SK-N-SH (cell line): ENCODE measurements at regions not wholly inside any gene's neighbourhood (a gene's known extent, or its start where the extent isn't known, plus 50 kb on each side); places are given as distances from the start of the nearest gene placed in this dataset.

ENCODE experiments used
- GATA2 ChIP-seq: sonication (generic); formaldehyde crosslinking; IDR thresholded peaks from 2 replicates; pipeline ENCODE4 v1.5.0; 2020; ENCODE audit warnings: mild to moderate bottlenecking, missing genetic modification reagents
- NFIC ChIP-seq: IDR thresholded peaks from 2 replicates; pipeline ENCODE4 v1.4.0; 2012; ENCODE audit warnings: borderline replicate concordance
- POLR2AphosphoS5 ChIP-seq: IDR thresholded peaks from 2 replicates; pipeline ENCODE4 v1.6.1; 2012; ENCODE audit warnings: low read depth, low read length
- REST ChIP-seq: IDR thresholded peaks from 2 replicates; pipeline ENCODE4 v1.6.1; 2012; ENCODE audit warnings: mild to moderate bottlenecking, low read depth, low read length, moderate library complexity
- RFX5 ChIP-seq: IDR thresholded peaks from 2 replicates; pipeline ENCODE4 v1.6.1; 2012; ENCODE audit warnings: mild to moderate bottlenecking, improper control_type of control experiment, low read length
- SMC3 ChIP-seq: IDR thresholded peaks from 2 replicates; pipeline ENCODE4 v1.6.1; 2012; ENCODE audit warnings: low read depth, low read length, improper control_type of control experiment
- TEAD4 ChIP-seq: IDR thresholded peaks from 2 replicates; pipeline ENCODE4 v1.4.0; 2012; ENCODE audit warnings: mild to moderate bottlenecking, borderline replicate concordance; ENCODE audit not compliant: insufficient read depth
- TF ChIP-seq, protein P1 (sequence below): fragments of 200-600 bp; sonication (generic); IDR thresholded peaks from 2 replicates; pipeline ENCODE4 v1.6.1; 2017; ENCODE audit warnings: antibody characterized with exemption, mild to moderate bottlenecking, moderate library complexity

GRCh38 chr1:189432753-189433152 lies 1044.9 kb downstream of the BRINP3 start:
- TF ChIP-seq POLR2AphosphoS5 (no peak), SMC3 (no peak), TEAD4 (no peak), GATA2 (CRISPR knock-in tag) (no peak), NFIC (no peak), REST (no peak), RFX5 (no peak)
- TF ChIP-seq, protein P1, sequence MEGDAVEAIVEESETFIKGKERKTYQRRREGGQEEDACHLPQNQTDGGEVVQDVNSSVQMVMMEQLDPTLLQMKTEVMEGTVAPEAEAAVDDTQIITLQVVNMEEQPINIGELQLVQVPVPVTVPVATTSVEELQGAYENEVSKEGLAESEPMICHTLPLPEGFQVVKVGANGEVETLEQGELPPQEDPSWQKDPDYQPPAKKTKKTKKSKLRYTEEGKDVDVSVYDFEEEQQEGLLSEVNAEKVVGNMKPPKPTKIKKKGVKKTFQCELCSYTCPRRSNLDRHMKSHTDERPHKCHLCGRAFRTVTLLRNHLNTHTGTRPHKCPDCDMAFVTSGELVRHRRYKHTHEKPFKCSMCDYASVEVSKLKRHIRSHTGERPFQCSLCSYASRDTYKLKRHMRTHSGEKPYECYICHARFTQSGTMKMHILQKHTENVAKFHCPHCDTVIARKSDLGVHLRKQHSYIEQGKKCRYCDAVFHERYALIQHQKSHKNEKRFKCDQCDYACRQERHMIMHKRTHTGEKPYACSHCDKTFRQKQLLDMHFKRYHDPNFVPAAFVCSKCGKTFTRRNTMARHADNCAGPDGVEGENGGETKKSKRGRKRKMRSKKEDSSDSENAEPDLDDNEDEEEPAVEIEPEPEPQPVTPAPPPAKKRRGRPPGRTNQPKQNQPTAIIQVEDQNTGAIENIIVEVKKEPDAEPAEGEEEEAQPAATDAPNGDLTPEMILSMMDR, result no peak
